ENCODE measurements at regions not wholly inside any gene's neighbourhood (a gene's known extent, or its start where the extent isn't known, plus 50 kb on each side); places are given as distances from the start of the nearest gene placed in this dataset.

DNA sequence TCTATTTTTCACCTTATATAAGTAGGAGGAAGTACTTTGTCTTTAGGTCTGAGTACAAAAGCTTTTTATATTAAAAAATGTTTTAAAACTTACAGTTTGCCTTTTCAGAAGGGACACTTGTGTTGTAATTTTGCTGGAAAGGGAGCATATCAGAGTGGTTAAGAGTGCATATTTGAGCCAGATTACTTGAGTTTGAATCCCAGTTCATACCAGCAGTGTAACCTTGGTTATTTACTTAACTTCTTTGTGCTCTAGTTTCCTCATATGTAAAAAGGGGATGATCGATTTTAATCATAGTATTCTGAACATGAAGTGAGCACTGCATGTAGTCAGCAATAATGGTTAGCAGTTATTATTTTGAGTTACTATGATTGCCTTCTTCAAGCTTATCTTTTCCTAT, 78.3 kb upstream of the SLC4A4 start:
- TF ChIP-seq, protein P1, sequence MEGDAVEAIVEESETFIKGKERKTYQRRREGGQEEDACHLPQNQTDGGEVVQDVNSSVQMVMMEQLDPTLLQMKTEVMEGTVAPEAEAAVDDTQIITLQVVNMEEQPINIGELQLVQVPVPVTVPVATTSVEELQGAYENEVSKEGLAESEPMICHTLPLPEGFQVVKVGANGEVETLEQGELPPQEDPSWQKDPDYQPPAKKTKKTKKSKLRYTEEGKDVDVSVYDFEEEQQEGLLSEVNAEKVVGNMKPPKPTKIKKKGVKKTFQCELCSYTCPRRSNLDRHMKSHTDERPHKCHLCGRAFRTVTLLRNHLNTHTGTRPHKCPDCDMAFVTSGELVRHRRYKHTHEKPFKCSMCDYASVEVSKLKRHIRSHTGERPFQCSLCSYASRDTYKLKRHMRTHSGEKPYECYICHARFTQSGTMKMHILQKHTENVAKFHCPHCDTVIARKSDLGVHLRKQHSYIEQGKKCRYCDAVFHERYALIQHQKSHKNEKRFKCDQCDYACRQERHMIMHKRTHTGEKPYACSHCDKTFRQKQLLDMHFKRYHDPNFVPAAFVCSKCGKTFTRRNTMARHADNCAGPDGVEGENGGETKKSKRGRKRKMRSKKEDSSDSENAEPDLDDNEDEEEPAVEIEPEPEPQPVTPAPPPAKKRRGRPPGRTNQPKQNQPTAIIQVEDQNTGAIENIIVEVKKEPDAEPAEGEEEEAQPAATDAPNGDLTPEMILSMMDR (conservative IDR thresholded peaks at IDR 0.05; ENCODE audit: low read length), result no peak
- TF ChIP-seq EZH2phosphoT487 (IDR thresholded peaks at IDR 0.05; ENCODE audit: borderline replicate concordance, low read depth, low read length), result no peak
